ENCODE measurements at regions not wholly inside any gene's neighbourhood (a gene's known extent, or its start where the extent isn't known, plus 50 kb on each side); places are given as distances from the start of the nearest gene placed in this dataset.
"Not testable (repeated sequence)": the region's sequence is repeated elsewhere in the genome, so short reads cannot be mapped to it uniquely, and the experiment has no call there.

- Mint-ChIP-seq H3K9me3 (no peaks in the 10 kb centered on the region), H3K4me3 (no peak overlapping the region), H3K4me1 (ENCODE audit: low read depth in 2 of 2) (no peaks in the 10 kb centered on the region), H3K27ac (no peak overlapping the region), H3K27me3 (no peaks in the 10 kb centered on the region), H3K36me3 (ENCODE audit: insufficient read depth) (no peaks in the 10 kb centered on the region)
- ATAC-seq (replicated peaks) (no peak), DNase-seq (no peak)
Measured at GRCh38 chr12:105878964-105879363, 259.8 kb downstream of the NUAK1 start.

- no peak for DNase-seq
- H3K36me3 Mint-ChIP-seq (ENCODE audit: insufficient read depth) = no peaks in the 10 kb centered on the region
- H3K4me1 Mint-ChIP-seq (ENCODE audit: low read depth in 2 of 2) = no peaks in the 10 kb centered on the region
- no peaks in the 10 kb centered on the region for H3K9me3 Mint-ChIP-seq
- no peak overlapping the region for H3K27ac Mint-ChIP-seq
- H3K4me3 Mint-ChIP-seq = no peak overlapping the region
- no peaks in the 10 kb centered on the region for H3K27me3 Mint-ChIP-seq
- ATAC-seq (replicated peaks) = no peak
Measured at GRCh38 chr12:105880824-105881388, 257.8 kb downstream of the NUAK1 start.

DNA sequence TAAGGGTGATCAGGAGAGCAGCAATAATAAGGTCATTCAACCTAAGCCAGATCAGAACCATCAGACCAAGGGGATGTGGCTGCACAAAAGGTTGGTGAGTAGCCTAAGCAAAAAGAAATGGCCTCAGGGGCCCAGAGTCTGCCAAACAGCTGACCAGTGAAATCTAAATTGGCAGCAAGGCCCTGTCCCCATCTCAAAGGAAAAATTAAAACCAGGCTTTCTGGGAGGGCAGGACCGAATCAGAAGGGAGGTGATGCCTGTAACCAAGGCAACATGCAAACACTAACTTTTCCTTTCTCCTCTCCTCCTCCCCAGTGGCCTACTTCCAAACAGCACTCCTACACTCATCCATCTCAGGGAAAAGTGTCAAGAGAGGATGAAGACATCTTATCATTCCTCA, 256.4 kb downstream of the NUAK1 start:
- ATAC-seq (replicated peaks) (no peak), DNase-seq (no peak)
- H3K4me1 Mint-ChIP-seq (ENCODE audit: low read depth in 2 of 2) = no peaks in the 10 kb centered on the region
- H3K4me3 Mint-ChIP-seq = no peak overlapping the region
- no peaks in the 10 kb centered on the region for H3K27me3 Mint-ChIP-seq
- no peak overlapping the region for H3K27ac Mint-ChIP-seq
- no peaks in the 10 kb centered on the region for H3K9me3 Mint-ChIP-seq
- H3K36me3 Mint-ChIP-seq (ENCODE audit: insufficient read depth) = no peaks in the 10 kb centered on the region

- DNase-seq (no peak), ATAC-seq (replicated peaks) (no peak)
- Mint-ChIP-seq H3K9me3 (no peaks in the 10 kb centered on the region), H3K36me3 (ENCODE audit: insufficient read depth) (no peaks in the 10 kb centered on the region), H3K4me3 (no peak overlapping the region), H3K27ac (no peak overlapping the region), H3K27me3 (no peaks in the 10 kb centered on the region), H3K4me1 (ENCODE audit: low read depth in 2 of 2) (no peaks in the 10 kb centered on the region)
Measured at GRCh38 chr12:105887131-105887530, 251.6 kb downstream of the NUAK1 start.

DNA sequence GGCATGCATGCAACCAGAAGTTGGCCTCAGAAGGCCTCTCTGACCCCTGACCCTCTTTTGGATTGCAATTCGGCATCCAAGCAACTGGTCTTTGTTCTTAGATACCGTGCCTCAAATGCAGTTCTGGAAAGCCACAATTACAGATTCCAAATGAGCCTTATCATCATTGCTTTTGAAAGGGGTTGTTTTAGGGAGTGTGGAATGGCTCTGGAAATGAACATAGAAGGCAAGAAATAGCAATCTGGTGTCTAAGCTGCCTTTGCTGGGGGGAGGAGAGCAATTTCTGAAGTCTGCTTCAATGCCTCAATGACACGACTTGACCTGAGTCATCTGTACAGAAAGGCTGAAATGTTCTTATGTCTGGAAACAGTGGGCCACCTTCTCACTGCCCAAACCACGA, 250.1 kb downstream of the NUAK1 start:
- Mint-ChIP-seq H3K4me1 (ENCODE audit: low read depth in 2 of 2) (no peaks in the 10 kb centered on the region), H3K27me3 (no peaks in the 10 kb centered on the region), H3K27ac (no peak overlapping the region), H3K4me3 (no peak overlapping the region), H3K36me3 (ENCODE audit: insufficient read depth) (no peaks in the 10 kb centered on the region), H3K9me3 (no peaks in the 10 kb centered on the region)
- no peak for ATAC-seq (replicated peaks)
- DNase-seq = no peak

GRCh38 chr12:105892362-105892910, 246.3 kb downstream of the NUAK1 start:
- no peaks in the 10 kb centered on the region for H3K4me1 Mint-ChIP-seq (ENCODE audit: low read depth in 2 of 2)
- H3K36me3 Mint-ChIP-seq (ENCODE audit: insufficient read depth) = no peaks in the 10 kb centered on the region
- H3K27me3 Mint-ChIP-seq = no peaks in the 10 kb centered on the region
- H3K27ac Mint-ChIP-seq = no peak overlapping the region
- DNase-seq (no peak), ATAC-seq (replicated peaks) (no peak)
- no peak overlapping the region for H3K4me3 Mint-ChIP-seq
- peaks cover 0 to 1% of the 10 kb centered on the region in 2 donors for H3K9me3 Mint-ChIP-seq

DNA sequence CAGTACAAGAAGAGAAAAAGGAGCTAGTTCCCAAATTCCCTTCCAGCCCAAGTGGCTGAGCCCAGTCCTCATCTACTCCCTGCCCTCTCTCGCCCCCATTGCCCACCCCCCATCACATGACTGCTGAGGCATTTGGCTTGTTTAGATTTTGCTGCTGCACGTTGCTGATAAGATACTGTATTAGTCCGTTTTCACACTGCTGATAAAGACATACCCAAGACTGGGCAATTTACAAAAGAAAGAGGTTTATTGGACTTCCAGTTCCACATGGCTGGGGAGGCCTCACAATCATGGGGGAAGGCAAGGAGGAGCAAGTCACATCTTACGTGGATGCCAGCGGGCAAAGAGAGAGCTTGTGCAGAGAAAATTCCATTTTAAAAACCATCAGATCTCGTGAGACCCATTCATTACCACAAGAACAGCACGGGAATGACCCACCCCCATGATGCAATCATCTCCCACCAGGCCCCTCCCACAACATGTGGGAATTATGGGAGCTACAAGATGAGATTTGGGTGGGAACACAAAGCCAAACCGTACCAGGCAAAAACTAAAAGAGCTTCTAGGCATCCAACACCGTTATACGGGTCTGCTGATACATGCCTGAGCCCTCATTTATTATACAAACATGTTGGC, 243.4 kb downstream of the NUAK1 start:
- not testable (repeated sequence) for ATAC-seq (replicated peaks); H3K9me3 Mint-ChIP-seq; H3K4me3 Mint-ChIP-seq; H3K4me1 Mint-ChIP-seq (ENCODE audit: low read depth in 2 of 2); H3K27me3 Mint-ChIP-seq; H3K36me3 Mint-ChIP-seq (ENCODE audit: insufficient read depth); DNase-seq; H3K27ac Mint-ChIP-seq

GRCh38 chr12:105897311-105897725, 241.4 kb downstream of the NUAK1 start:
- Mint-ChIP-seq H3K9me3 (peaks cover 0 to 1% of the 10 kb centered on the region in 2 donors), H3K27ac (no peak overlapping the region), H3K4me3 (no peak overlapping the region), H3K27me3 (no peaks in the 10 kb centered on the region), H3K4me1 (ENCODE audit: low read depth in 2 of 2) (no peaks in the 10 kb centered on the region), H3K36me3 (ENCODE audit: insufficient read depth) (peaks cover 3% of the 10 kb centered on the region)
- DNase-seq (no peak), ATAC-seq (replicated peaks) (no peak)

DNA sequence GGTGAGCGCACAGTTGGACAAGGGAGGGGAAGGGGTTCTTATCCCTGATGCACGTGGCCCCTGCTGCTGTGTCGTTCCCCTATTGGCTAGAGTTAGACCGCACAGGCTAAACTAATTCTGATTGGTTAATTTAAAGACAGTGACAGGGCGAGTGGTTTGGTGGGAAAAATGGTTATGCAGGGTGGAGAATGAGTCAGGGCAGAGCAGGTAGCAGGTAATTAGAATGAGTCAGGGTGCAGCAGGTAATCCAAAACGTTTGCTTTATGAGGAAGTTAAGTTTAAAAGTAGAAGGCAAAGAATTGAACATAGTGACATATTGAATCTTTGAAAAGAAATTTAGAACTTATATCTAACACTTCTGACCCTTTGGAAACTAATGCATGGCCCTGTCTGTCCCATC, 240.5 kb downstream of the NUAK1 start:
- not testable (repeated sequence) for H3K9me3 Mint-ChIP-seq; H3K4me3 Mint-ChIP-seq; ATAC-seq (replicated peaks); H3K4me1 Mint-ChIP-seq (ENCODE audit: low read depth in 2 of 2); H3K27me3 Mint-ChIP-seq; H3K27ac Mint-ChIP-seq; H3K36me3 Mint-ChIP-seq (ENCODE audit: insufficient read depth); DNase-seq

- peaks cover 3% of the 10 kb centered on the region for H3K36me3 Mint-ChIP-seq (ENCODE audit: insufficient read depth)
- ATAC-seq (replicated peaks) (no peak), DNase-seq (no peak)
- H3K4me3 Mint-ChIP-seq = no peak overlapping the region
- no peaks in the 10 kb centered on the region for H3K4me1 Mint-ChIP-seq (ENCODE audit: low read depth in 2 of 2)
- H3K27ac Mint-ChIP-seq = no peak overlapping the region
- H3K9me3 Mint-ChIP-seq = peaks cover 0 to 1% of the 10 kb centered on the region in 2 donors
- no peaks in the 10 kb centered on the region for H3K27me3 Mint-ChIP-seq
Measured at GRCh38 chr12:105899589-105899988, 239.2 kb downstream of the NUAK1 start.

DNA sequence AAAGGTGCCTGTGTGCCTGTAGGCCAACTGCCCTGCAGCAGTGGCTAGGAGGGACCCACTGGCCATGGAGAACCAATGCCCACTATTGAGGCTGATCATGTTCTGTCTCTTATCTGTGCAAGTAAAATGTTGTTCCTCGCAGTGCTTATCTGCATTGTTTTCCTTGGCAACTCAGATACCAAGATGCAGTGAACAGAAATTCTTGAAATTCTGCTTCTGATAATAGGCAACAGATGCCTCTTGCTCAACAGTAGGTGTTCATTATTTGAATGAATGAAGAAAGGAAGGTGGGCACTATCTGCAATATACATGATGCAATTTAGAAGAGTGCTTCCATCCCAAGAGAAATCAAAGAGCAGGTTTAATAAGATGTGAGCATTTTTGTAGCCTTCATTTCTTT, 232.2 kb downstream of the NUAK1 start:
- peaks cover 0 to 6% of the 10 kb centered on the region in 2 donors for H3K27me3 Mint-ChIP-seq
- H3K27ac Mint-ChIP-seq = no peak overlapping the region
- H3K36me3 Mint-ChIP-seq (ENCODE audit: insufficient read depth) = no peaks in the 10 kb centered on the region
- H3K9me3 Mint-ChIP-seq = peaks cover 0 to 1% of the 10 kb centered on the region in 2 donors
- no peaks in the 10 kb centered on the region for H3K4me1 Mint-ChIP-seq (ENCODE audit: low read depth in 2 of 2)
- ATAC-seq (replicated peaks) (no peak), DNase-seq (no peak)
- H3K4me3 Mint-ChIP-seq = no peak overlapping the region

DNA sequence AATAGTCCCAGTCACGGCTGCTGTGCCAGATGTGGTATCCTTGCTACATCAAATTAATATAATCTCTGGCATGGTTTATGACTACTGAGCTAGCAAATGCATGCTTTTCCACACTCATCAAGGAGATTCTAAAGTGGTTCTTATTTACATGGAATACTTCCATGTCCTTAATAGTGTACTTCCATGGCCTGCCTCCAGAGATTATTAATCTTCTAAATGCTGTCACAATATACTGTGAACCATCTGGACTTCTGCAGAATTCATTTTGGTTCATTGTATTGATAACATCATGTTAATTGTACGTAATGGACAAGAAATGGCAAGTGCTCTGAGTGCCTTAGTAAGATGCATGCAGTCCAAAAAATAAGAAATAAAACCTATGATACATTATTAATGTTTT, 230.8 kb downstream of the NUAK1 start:
- no peak overlapping the region for H3K27ac Mint-ChIP-seq
- H3K4me3 Mint-ChIP-seq = no peak overlapping the region
- H3K4me1 Mint-ChIP-seq (ENCODE audit: low read depth in 2 of 2) = no peaks in the 10 kb centered on the region

DNA sequence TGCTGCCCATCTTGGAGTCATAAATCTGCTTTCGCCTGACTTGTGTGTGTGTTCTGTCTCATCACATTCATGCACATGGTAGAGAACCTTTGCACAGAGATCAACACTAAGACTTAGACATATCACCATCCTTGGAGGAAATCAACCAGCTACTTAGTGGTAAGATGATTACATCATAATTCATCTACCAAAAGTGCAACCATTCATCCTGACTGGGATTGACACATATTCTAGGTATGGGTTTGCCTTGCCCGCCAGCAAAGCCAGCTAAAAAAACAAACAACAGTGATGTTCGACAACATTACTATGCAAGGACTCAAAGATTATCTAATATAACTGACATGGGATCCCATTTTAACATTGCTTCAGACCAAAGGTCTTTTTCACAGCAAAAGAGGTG, 228.7 kb downstream of the NUAK1 start:
- Mint-ChIP-seq H3K27me3 (peaks cover 0 to 6% of the 10 kb centered on the region in 2 donors), H3K36me3 (ENCODE audit: insufficient read depth) (no peaks in the 10 kb centered on the region), H3K4me1 (ENCODE audit: low read depth in 2 of 2) (no peaks in the 10 kb centered on the region), H3K9me3 (peaks cover 0 to 1% of the 10 kb centered on the region in 2 donors), H3K4me3 (no peak overlapping the region), H3K27ac (no peak overlapping the region)
- ATAC-seq (replicated peaks) (no peak), DNase-seq (no peak)

More for the DNA sequence above, 230.8 kb downstream of the NUAK1 start:
- peaks cover 0 to 1% of the 10 kb centered on the region in 2 donors for H3K9me3 Mint-ChIP-seq
- no peaks in the 10 kb centered on the region for H3K36me3 Mint-ChIP-seq (ENCODE audit: insufficient read depth)
- no peak for ATAC-seq (replicated peaks)
- DNase-seq = no peak
- H3K27me3 Mint-ChIP-seq = peaks cover 0 to 6% of the 10 kb centered on the region in 2 donors

- DNase-seq (no peak), ATAC-seq (replicated peaks) (no peak)
- Mint-ChIP-seq H3K4me3 (no peak overlapping the region), H3K9me3 (no peaks in the 10 kb centered on the region), H3K27me3 (no peaks in the 10 kb centered on the region), H3K36me3 (ENCODE audit: insufficient read depth) (no peaks in the 10 kb centered on the region), H3K27ac (no peak overlapping the region), H3K4me1 (ENCODE audit: low read depth in 2 of 2) (no peaks in the 10 kb centered on the region)
Measured at GRCh38 chr12:105911966-105912365, 226.8 kb downstream of the NUAK1 start.

Data from effector memory CD8-positive, alpha-beta T cell (primary cell).